Activated naive CD4-positive, alpha-beta T cell treated with anti-CD3 and anti-CD28 coated beads, Interleukin-2, amount 10 ng/mL, durations not matched to agents 7 days and 5 days (primary cell): ENCODE measurements at regions not wholly inside any gene's neighbourhood (a gene's known extent, or its start where the extent isn't known, plus 50 kb on each side); places are given as distances from the start of the nearest gene placed in this dataset.

Experiments
- CTCF ChIA-PET: fragments of 350-600 bp; sonication (Branson Sonifier 250); formaldehyde crosslinking; loops from one replicate; lab custom pipeline; 2021; ENCODE audit warnings: antibody characterized with exemption; lab: Charles Lee
- DNase-seq: peaks from one replicate; pipeline ENCODE4 v3.0.0-alpha.2; 2020
- H3K27ac Mint-ChIP-seq: one replicate; pipeline ENCODE4 v1.8.0; 2021; ENCODE audit warnings: mild to moderate bottlenecking, moderate library complexity, mixed read lengths
- H3K27me3 Mint-ChIP-seq: one replicate; pipeline ENCODE4 v1.8.0; 2021; ENCODE audit warnings: mild to moderate bottlenecking, mixed read lengths
- H3K36me3 Mint-ChIP-seq: one replicate; pipeline ENCODE4 v1.8.0; 2021; ENCODE audit warnings: mixed read lengths
- H3K4me1 Mint-ChIP-seq: one replicate; pipeline ENCODE4 v1.8.0; 2021; ENCODE audit warnings: mixed read lengths
- H3K4me3 Mint-ChIP-seq: one replicate; pipeline ENCODE4 v1.8.0; 2021; ENCODE audit warnings: mild to moderate bottlenecking, moderate library complexity, mixed read lengths
- H3K9me3 Mint-ChIP-seq: one replicate; pipeline ENCODE4 v1.8.0; 2021; ENCODE audit warnings: mixed read lengths

DNA sequence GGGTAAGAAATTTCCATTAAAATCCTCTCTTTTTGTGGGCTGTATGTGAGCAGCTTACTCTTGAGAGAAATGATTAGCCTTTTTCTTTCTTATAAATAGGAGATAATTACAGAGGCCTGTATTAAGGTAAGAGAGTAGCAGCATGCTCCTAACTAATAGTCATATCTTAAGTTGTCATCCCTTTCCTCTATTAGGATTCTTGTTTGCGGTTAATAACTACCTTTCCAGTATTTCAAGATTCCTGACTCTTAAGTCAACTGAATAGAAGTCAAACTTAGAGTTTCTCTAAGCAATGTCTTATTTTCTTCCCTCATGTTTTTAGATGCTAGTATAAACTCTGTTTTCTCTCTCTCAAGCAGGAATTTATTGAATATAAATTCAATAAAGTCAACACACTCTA lies 139.9 kb upstream of the GPRIN3 start:
- Mint-ChIP-seq H3K36me3 (peaks cover 5% of the 10 kb centered on the region), H3K27ac (no peak overlapping the region), H3K4me1 (no peaks in the 10 kb centered on the region), H3K9me3 (peaks cover 21% of the 10 kb centered on the region), H3K4me3 (no peak overlapping the region), H3K27me3 (no peaks in the 10 kb centered on the region)
- CTCF ChIA-PET, result interaction anchor here (1.3 kb wide), 1 partner anchor 221 kb away, joined by 3 read pairs; no protein-coding TSS in a partner anchor
- no peak for DNase-seq

DNA sequence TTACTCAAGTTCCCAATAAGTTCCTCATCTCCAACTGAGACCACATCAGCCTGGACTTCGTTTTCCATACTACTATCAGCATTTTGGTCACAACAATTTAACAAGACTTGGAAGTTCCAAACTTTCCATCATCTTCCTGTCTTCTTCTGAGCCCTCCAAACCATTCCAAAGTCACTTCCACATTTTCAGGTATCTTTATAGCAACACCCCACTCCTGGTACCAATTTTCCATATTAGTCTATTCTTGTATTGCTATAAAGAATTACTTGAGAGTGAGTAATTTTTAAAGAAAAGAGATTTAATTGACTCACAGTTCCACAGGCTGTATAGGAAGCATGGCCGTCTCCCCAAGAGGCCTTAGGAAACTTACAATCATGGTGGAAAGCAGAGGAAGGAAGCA lies 138.6 kb upstream of the GPRIN3 start:
- H3K4me3 Mint-ChIP-seq, result no peak overlapping the region
- H3K36me3 Mint-ChIP-seq, result peaks cover 5% of the 10 kb centered on the region
- no peaks in the 10 kb centered on the region for H3K27me3 Mint-ChIP-seq
- peaks cover 21% of the 10 kb centered on the region for H3K9me3 Mint-ChIP-seq
- no peak overlapping the region for H3K27ac Mint-ChIP-seq
- no peaks in the 10 kb centered on the region for H3K4me1 Mint-ChIP-seq
- DNase-seq, result no peak
- CTCF ChIA-PET, result no interaction called here

DNA sequence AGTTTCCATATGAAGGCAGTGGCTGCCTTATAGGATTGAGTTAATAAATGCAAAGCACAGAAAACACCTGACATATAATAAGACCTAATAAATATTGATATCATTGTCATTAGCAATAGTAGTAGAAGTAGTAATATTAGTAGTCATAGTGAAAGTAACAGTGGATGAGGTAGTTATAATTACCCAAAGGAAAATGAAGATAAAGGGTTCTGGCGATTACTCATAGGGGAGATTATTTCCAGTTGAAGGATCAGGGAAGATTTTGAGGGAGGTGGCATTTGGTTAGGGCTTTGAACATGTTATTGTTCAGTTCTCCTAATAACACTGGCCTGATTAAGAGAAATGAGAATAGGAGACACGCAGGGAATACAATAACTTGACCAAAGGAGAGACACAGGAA lies 131.9 kb upstream of the GPRIN3 start:
- Mint-ChIP-seq H3K27me3 (peaks cover 4% of the 10 kb centered on the region), H3K36me3 (peaks cover 2% of the 10 kb centered on the region), H3K9me3 (peaks cover 3% of the 10 kb centered on the region), H3K4me3 (no peak overlapping the region), H3K4me1 (peaks cover 10% of the 10 kb centered on the region), H3K27ac (no peak overlapping the region)
- no peak for DNase-seq
- CTCF ChIA-PET, result interaction anchor here (0.9 to 2.8 kb wide), 6 partner anchors 30 to 464 kb away, joined by 3 to 21 read pairs (median 4); no protein-coding TSS in a partner anchor

DNA sequence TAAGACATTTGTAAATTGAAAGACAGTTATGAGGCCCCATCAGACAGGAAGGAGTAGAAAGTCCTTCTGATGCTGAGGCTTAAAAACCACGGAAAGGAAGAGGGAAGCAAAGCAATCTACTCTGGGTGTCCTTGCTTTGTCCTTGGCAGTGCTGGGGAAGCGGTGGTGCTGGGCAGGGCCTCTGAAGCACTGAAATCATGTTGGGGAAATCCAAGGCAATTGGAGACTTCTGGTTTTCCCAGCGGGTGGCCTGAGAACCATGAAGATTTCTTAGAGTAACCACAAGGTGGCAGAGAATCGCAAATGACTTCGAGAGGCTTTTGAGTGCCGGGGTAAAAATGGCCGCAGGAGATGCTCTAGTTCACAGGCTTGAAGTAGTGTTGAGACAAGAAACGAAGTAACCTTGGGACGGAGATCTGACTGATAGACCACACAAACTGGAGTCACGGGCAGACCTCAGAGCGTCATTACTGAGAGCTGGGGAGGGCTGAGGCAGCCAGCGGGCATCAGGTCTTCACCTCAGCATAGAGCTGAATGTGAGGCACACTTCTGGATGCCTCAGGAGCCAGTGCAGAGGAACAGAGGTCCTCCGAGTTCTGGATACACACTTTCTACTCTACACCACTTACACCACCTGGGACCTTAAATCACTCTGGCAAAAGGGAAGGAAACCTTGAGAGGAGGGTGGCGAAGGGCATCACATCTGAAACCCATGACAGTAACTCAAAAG lies 130.7 kb upstream of the GPRIN3 start:
- H3K27me3 Mint-ChIP-seq, result peaks cover 4% of the 10 kb centered on the region
- CTCF ChIA-PET, result interaction anchor here (0.9 to 2.8 kb wide), 7 partner anchors 31 to 484 kb away, joined by 3 to 21 read pairs (median 4); no protein-coding TSS in a partner anchor
- H3K27ac Mint-ChIP-seq, result peak overlapping the region; percentile 8
- no peaks in the 10 kb centered on the region for H3K36me3 Mint-ChIP-seq
- peaks cover 20% of the 10 kb centered on the region for H3K4me1 Mint-ChIP-seq
- no peaks in the 10 kb centered on the region for H3K9me3 Mint-ChIP-seq
- no peak overlapping the region for H3K4me3 Mint-ChIP-seq
- peak; percentile 48 for DNase-seq

DNA sequence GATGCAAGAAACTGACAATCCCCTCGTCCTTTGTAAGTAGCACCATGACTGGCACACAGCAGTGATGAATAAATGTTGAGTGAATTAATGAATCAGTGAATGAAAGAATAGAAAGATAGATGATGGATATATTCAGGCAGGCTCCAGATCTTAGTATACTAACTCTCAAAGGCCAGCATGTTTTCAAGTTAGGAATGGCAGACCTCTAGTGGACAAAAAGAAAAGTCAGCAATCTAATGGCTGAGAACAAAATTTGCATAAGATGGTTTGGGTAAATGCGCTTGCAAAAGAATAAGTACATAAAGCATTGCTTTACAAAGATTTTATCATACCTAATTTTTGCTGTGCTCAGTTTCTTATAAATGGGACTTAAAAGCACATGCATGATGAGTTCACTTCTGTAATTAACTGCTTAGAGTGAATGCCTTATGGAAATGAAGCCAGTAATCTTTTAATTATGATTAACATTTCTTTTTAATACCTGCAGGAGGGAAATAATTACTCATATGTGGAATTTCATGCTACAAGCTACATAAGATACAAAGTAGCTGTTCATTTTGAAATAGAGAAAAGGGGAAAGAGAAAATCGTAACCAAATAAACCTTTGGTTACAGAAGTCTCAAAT lies 126.9 kb upstream of the GPRIN3 start:
- no peak overlapping the region for H3K27ac Mint-ChIP-seq
- DNase-seq, result no peak
- H3K36me3 Mint-ChIP-seq, result no peaks in the 10 kb centered on the region
- peaks cover 4% of the 10 kb centered on the region for H3K27me3 Mint-ChIP-seq
- no peaks in the 10 kb centered on the region for H3K9me3 Mint-ChIP-seq
- H3K4me1 Mint-ChIP-seq, result peaks cover 20% of the 10 kb centered on the region
- no peak overlapping the region for H3K4me3 Mint-ChIP-seq
- CTCF ChIA-PET, result interaction anchor here (0.8 to 5.8 kb wide), 11 partner anchors 42 to 279 kb away, joined by 3 to 101 read pairs (median 4); no protein-coding TSS in a partner anchor

DNA sequence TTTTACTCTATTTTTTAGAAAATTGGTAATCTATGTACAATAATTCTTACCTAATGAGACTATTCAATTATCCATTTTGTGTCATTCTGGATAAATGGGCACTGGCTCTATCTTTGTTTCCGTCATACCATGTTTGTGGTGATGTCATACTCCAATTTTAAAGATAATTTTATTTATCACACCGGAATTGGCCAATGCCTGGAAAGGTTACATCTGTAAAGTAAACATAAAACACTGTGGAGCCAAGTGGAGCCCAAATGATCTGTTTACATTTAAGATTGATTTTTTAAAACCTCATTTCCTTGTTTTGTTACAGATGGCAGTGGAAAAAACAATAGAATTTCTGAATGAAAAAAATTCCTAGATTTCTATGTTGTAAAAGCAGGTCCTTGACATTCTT lies 120.2 kb upstream of the GPRIN3 start:
- Mint-ChIP-seq H3K36me3 (peaks cover 3% of the 10 kb centered on the region), H3K9me3 (peaks cover 1% of the 10 kb centered on the region), H3K4me3 (no peak overlapping the region), H3K4me1 (no peaks in the 10 kb centered on the region), H3K27me3 (no peaks in the 10 kb centered on the region), H3K27ac (no peak overlapping the region)
- DNase-seq, result no peak
- CTCF ChIA-PET, result interaction anchor here (1.5 to 3.2 kb wide), 2 partner anchors 201 to 202 kb away, joined by 6 to 12 read pairs; no protein-coding TSS in a partner anchor

DNA sequence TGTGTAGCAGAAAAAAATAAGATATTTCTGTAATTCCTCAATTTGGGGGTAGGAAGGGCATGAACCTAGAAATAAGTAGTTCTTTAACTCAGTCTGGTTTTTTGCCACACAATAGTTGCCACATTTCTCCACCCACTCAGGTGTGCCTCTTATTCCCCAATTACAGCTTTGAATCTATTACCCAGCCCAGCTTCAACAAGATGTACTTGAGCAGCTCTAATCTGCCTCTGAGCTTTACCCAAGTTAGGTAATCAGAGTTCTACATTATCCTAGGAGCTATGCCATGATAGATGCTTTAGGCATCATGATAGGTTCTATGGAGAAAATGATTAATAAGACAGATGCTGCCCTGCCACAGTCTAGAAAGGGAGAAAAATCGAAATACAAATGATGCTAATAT lies 117.4 kb upstream of the GPRIN3 start:
- no peak overlapping the region for H3K27ac Mint-ChIP-seq
- peaks cover 1% of the 10 kb centered on the region for H3K9me3 Mint-ChIP-seq
- no peak overlapping the region for H3K4me3 Mint-ChIP-seq
- H3K27me3 Mint-ChIP-seq, result no peaks in the 10 kb centered on the region
- H3K4me1 Mint-ChIP-seq, result no peaks in the 10 kb centered on the region
- peaks cover 3% of the 10 kb centered on the region for H3K36me3 Mint-ChIP-seq
- no peak for DNase-seq
- CTCF ChIA-PET, result interaction anchor here (3.2 kb wide), 1 partner anchor 198 kb away, joined by 12 read pairs; no protein-coding TSS in a partner anchor

DNA sequence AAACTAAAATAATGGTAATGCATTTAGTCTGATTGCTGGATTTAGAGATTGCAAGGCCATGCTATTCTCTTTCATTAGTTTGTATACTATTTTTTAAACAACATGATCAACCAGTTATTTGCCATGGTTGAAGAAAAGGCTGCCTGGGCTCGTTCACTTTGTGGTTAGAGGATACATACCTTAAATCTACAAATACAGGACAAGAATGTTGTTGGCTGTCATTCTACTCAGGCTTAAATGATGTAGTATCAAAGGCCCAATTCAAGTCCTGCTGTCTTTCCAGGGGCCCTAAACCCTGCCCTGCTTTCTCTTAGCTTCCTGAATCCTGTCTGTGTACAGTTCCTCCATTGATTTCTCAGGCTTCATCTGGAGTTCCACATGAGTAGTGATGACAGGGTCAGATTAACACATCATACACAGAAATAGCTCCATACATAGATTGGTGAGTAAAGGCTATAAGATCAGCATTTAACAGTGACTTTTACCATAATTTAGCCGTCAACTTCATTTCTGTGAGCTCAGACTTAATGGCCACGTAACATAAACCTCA lies 114.9 kb upstream of the GPRIN3 start:
- DNase-seq, result no peak
- Mint-ChIP-seq H3K4me3 (no peak overlapping the region), H3K27ac (no peak overlapping the region), H3K36me3 (peaks cover 3% of the 10 kb centered on the region), H3K9me3 (no peaks in the 10 kb centered on the region), H3K4me1 (no peaks in the 10 kb centered on the region), H3K27me3 (no peaks in the 10 kb centered on the region)
- CTCF ChIA-PET, result interaction anchor here (0.6 kb wide), 1 partner anchor 511 kb away, joined by 3 read pairs; no protein-coding TSS in a partner anchor

DNA sequence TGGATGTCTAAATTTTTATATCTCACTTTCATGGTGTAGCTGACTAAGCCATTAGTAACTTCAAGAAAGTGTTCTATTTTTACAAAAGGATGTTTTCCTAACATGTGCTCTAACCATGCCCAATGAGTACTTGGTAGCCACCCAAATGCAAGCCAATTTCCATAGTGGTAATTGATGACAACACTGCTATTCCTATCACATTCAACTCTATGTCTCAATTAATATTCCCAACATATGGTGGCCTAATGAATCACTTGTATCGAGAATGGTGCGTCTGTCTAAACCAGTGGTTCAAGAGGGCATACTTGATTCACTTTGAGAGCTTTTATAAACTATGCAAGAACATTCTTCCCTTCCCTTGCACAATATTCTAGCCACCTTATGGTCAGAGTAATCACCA lies 112.9 kb upstream of the GPRIN3 start:
- Mint-ChIP-seq H3K36me3 (no peaks in the 10 kb centered on the region), H3K4me3 (no peak overlapping the region), H3K4me1 (no peaks in the 10 kb centered on the region), H3K27me3 (no peaks in the 10 kb centered on the region), H3K9me3 (no peaks in the 10 kb centered on the region), H3K27ac (no peak overlapping the region)
- CTCF ChIA-PET, result no interaction called here
- DNase-seq, result no peak

DNA sequence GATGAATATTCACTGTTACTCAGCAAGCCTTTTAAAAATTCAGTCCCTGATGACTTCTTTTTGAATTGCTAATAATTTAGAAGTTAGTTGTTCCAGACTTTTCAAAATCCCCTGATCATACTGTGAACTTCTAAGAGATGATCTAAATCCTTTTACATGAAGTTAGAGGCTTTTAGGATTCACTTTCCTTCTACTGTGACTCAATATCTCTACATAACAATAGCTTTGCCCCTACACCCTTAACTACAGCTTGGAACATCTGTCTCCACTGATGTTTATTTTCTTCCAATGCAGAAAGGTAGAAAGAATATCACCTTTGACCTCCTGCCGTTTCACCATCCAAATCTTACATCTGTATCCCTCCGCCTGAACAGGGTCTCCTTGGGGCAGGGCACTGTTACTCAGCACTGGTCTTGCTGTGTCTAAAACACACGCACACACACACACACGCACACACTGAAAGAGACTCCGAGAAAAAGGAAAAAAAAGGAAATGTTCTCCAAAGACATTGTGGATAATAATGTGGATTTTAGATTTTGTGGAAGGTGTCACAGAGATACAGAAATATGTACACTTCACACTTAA lies 111.6 kb upstream of the GPRIN3 start:
- H3K27me3 Mint-ChIP-seq, result no peaks in the 10 kb centered on the region
- no peak overlapping the region for H3K27ac Mint-ChIP-seq
- CTCF ChIA-PET, result no interaction called here
- no peaks in the 10 kb centered on the region for H3K4me1 Mint-ChIP-seq
- H3K36me3 Mint-ChIP-seq, result no peaks in the 10 kb centered on the region
- no peaks in the 10 kb centered on the region for H3K9me3 Mint-ChIP-seq
- H3K4me3 Mint-ChIP-seq, result no peak overlapping the region
- no peak for DNase-seq

DNA sequence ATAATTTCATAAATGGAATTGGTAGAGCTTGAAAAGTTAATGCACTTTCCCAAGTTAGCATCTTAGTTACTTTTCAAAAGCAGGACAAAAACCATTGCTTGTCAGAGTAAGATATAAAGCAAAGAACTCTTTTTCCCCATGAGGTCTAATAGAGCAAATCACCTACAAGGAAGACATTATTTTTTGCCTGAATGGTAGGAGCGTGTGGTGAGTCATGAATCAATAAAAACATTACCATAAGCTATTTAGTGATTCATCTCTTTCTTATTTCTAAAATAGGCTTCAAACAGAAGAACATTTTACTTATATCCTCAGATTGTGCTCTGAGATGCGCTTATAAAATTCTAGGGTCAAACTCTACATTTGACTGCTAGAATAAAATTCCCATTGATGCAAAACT lies 109.4 kb upstream of the GPRIN3 start:
- Mint-ChIP-seq H3K36me3 (no peaks in the 10 kb centered on the region), H3K4me3 (no peak overlapping the region), H3K9me3 (no peaks in the 10 kb centered on the region), H3K27me3 (no peaks in the 10 kb centered on the region), H3K27ac (no peak overlapping the region), H3K4me1 (no peaks in the 10 kb centered on the region)
- no peak for DNase-seq
- CTCF ChIA-PET, result no interaction called here

DNA sequence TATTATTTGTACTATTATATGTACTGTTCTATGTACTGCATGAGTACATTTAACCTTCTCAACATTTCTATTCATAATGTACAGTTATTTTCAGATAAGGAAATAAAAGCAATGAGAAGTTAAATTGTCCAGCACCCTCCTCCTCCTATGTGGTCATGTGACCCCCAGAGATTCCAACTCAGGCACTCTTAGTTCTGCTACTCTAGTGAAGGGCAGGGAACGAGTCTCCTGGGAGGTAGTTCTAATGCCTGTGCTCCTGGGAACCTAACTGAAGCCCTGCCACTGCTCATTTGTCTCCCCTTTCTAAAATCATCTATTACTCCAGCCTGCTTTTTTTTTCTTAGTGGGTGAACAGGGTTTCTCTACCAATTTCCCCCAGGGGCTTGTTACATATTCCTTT lies 105.9 kb upstream of the GPRIN3 start:
- Mint-ChIP-seq H3K4me1 (no peaks in the 10 kb centered on the region), H3K4me3 (no peak overlapping the region), H3K9me3 (no peaks in the 10 kb centered on the region), H3K27ac (no peak overlapping the region), H3K36me3 (no peaks in the 10 kb centered on the region), H3K27me3 (no peaks in the 10 kb centered on the region)
- no peak for DNase-seq
- CTCF ChIA-PET, result no interaction called here

DNA sequence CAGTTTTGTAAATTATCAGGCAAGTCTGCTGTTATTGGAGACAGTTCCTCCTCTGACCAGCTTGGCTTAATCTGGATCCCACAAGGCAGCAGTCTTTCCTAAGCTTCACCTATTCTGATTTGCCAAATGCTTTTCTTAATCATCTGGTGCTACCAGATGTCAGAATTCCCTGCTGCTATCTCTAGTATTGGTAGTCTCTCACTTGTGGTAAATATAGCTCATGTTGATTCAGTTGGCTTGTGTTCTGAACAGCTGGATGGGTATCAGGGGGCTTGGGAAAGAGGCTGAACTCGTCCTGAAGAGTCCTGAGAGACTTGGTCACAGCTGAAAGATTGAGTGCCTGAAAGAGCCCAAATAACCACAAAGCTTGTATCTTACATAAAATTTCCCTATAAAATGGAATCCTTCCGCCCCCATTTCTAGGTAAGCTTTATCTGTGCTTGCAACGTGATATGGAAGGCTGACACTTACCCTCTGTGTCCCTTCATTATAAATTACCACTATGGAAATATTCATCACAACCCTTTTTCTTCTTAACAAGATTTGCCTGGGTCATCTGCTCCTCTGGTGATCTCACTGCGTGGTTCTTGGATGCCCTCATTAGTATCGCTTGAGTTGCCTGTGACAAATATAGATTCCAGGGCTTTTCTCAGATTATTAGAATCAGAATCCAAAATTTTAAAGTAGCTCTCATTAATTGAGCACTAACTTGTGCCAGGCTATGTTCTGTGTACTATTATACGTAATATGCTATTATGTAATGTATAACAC lies 104.1 kb upstream of the GPRIN3 start:
- CTCF ChIA-PET, result no interaction called here
- Mint-ChIP-seq H3K36me3 (no peaks in the 10 kb centered on the region), H3K4me3 (no peak overlapping the region), H3K27me3 (no peaks in the 10 kb centered on the region), H3K27ac (no peak overlapping the region), H3K4me1 (no peaks in the 10 kb centered on the region), H3K9me3 (no peaks in the 10 kb centered on the region)
- DNase-seq, result no peak

DNA sequence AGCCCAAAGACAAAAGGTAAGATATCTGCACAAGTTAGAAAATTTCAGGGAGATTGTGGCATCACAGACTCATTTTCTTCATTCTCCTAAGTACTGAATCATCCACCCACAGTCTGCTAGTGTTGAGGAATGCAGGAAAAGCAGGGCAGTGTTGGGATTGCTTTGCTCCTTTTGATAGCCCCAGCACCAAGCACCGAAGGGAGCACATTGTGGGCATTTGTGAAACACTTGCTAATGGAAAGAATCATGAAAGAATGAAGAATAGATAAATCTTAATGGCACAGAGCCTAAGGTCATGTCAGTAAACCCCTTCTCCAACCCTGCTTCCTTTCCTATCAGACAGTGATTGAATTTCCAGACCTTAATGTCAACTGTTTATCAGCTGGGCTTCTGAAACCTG lies 103.1 kb upstream of the GPRIN3 start:
- CTCF ChIA-PET, result no interaction called here
- H3K27me3 Mint-ChIP-seq, result no peaks in the 10 kb centered on the region
- no peak for DNase-seq
- no peaks in the 10 kb centered on the region for H3K36me3 Mint-ChIP-seq
- H3K9me3 Mint-ChIP-seq, result no peaks in the 10 kb centered on the region
- no peaks in the 10 kb centered on the region for H3K4me1 Mint-ChIP-seq
- no peak overlapping the region for H3K27ac Mint-ChIP-seq
- H3K4me3 Mint-ChIP-seq, result no peak overlapping the region
